Mesodermal cell (in vitro differentiated cells): ENCODE measurements at regions not wholly inside any gene's neighbourhood (a gene's known extent, or its start where the extent isn't known, plus 50 kb on each side); places are given as distances from the start of the nearest gene placed in this dataset.

Experiments used
- H3K27ac ChIP-seq: 2 replicates; pipeline ENCODE4 v1.7.0; 2013; ENCODE audit warnings: mild to moderate bottlenecking, low read depth, low read length, moderate library complexity; ENCODE audit not compliant: severe bottlenecking
- H3K36me3 ChIP-seq: 2 replicates; pipeline ENCODE4 v1.7.1; 2013; ENCODE audit warnings: mild to moderate bottlenecking, low read length, moderate library complexity; ENCODE audit not compliant: control insufficient read depth, insufficient read depth
- H3K4me1 ChIP-seq: one replicate; pipeline ENCODE4 v1.7.1; 2013; ENCODE audit warnings: mild to moderate bottlenecking, low read length; ENCODE audit not compliant: insufficient read depth, control insufficient read depth, poor library complexity, severe bottlenecking
- H3K4me3 ChIP-seq: 2 replicates; pipeline ENCODE4 v1.7.0; 2013; ENCODE audit warnings: low read length, control low read depth, mild to moderate bottlenecking; ENCODE audit not compliant: insufficient read depth, poor library complexity, severe bottlenecking; ENCODE audit errors: extremely low read depth
- H3K9me3 ChIP-seq: 2 replicates; pipeline ENCODE4 v1.7.1; 2013; ENCODE audit warnings: mild to moderate bottlenecking, low read length, moderate library complexity; ENCODE audit not compliant: control insufficient read depth
- WGBS, 2 experiments: methylation state at CpG; one replicate each; pipeline ENCODE4 v1.1.5; 2013; ENCODE audit warnings: missing lambda C conversion rate in 2 of 2; ENCODE audit not compliant: insufficient coverage in 2 of 2; 5-methylcytosine and 5-hydroxymethylcytosine counted together

- no peak overlapping the region for H3K4me3 ChIP-seq
- no peaks in the 10 kb centered on the region for H3K36me3 ChIP-seq
- no peaks in the 10 kb centered on the region for H3K4me1 ChIP-seq
- 77 to 82% methylated on average over 2 to 3 of the region's 4 CpGs for WGBS, 2 experiments
- H3K27ac ChIP-seq, result no peak overlapping the region
- H3K9me3 ChIP-seq, result no peaks in the 10 kb centered on the region
Measured at GRCh38 chr11:92875473-92875872, 94.0 kb upstream of the MTNR1B start.

DNA sequence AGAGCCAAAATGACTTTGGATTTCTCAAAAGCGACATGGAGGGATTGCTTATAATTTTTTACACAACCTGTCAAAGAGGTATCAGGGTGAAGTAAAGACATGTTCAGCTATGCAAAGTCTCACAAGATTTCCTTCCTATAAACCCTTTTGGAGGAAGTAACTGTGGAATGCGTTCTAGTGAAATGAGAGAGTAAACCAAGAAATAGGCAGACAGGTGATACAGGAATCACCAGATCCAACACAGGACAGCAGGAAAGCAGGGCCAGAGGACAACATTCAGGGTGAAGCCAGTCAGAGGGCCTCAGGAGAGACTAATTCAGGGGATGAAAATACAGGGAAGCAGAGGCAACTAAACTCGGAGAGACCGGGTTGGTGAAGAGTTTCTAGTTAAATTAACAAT, 90.4 kb upstream of the MTNR1B start:
- no peaks in the 10 kb centered on the region for H3K4me1 ChIP-seq
- peaks cover 7% of the 10 kb centered on the region for H3K36me3 ChIP-seq
- no CpG with 5 or more reads among the region's 4 CpGs for WGBS, 2 experiments
- no peak overlapping the region for H3K27ac ChIP-seq
- no peak overlapping the region for H3K4me3 ChIP-seq
- H3K9me3 ChIP-seq, result peaks cover 6% of the 10 kb centered on the region

DNA sequence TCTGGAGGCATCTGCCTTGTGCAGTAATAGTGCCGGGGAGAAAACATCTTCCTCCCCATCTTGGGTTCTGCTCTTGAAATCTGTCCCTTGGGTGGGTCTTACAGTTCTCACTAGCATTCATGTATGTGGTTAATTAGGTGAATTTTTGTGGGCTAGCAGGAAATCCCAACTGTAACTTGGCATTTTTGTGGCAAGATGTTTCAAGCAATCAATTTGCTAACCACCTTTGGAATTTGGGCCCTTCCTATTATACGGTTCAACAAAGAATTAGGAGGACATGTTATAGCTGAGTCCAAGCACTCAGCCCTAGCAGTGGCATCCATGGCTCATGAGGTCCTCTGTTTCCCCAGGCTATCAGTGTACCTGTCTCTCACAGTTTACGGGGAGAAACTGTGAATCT, 89.1 kb upstream of the MTNR1B start:
- no peak overlapping the region for H3K27ac ChIP-seq
- no peak overlapping the region for H3K4me3 ChIP-seq
- peaks cover 6% of the 10 kb centered on the region for H3K9me3 ChIP-seq
- H3K4me1 ChIP-seq, result no peaks in the 10 kb centered on the region
- H3K36me3 ChIP-seq, result peaks cover 7% of the 10 kb centered on the region
- 88 to 96% methylated on average over 2 to 3 of the region's 3 CpGs for WGBS, 2 experiments

DNA sequence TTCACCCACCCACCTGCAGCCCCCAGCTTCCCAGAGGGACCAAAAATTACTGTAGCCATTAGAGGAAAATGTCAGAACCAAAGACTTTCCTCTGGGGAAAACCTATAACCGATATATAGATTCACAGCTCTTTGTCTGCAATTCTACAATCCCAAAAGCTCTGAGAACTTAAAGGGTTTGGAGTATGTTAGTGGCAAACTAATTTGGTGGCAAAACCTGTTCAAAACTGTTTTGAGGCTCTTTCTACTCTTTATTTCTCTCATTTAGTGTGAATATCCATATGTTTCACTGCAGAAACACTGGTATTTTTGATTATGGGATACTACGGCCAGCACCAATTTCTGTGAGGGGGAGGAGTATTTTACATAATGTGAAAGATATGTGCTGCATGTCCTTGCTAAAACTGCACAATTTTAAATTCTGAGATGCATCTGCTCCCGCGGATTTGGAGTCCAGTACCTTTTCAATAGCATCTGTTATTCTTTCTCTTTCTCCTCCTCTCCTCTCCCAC, 87.5 kb upstream of the MTNR1B start:
- Histone ChIP-seq H3K4me3 (no peak overlapping the region), H3K4me1 (no peaks in the 10 kb centered on the region), H3K36me3 (peaks cover 7% of the 10 kb centered on the region), H3K9me3 (peaks cover 6% of the 10 kb centered on the region), H3K27ac (no peak overlapping the region)
- WGBS, 2 experiments, result 100% methylated on average over 1 of the region's 4 CpGs

DNA sequence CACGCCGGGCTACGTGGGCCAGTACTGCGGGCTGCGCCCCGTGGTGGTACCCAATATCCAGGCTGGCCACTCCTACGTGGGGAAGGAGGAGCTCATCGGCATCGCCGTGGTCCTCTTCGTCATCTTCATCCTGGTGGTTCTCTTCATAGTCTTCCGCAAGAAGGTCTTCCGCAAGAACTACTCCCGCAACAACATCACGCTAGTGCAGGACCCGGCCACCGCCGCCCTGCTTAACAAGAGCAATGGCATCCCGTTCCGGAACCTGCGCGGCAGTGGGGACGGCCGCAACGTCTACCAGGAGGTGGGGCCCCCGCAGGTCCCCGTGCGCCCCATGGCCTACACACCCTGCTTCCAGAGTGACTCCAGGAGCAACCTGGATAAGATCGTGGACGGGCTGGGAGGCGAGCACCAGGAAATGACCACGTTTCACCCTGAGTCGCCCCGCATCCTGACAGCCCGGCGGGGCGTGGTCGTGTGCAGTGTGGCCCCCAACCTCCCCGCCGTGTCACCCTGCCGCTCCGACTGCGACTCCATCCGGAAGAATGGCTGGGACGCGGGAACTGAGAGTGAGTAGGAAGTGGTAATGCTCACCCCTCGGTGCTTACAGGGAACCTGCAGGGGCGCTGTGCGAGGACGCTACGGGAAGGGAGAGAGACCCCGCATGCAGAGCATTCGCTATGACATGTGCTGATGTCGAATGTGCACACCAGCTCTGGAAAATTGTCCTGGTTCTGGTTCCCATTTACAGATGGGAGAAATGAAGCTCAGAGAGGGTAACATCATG, 86.4 kb upstream of the MTNR1B start:
- WGBS, 2 experiments, result 95 to 96% methylated on average over 47 to 51 of the region's 54 CpGs

GRCh38 chr11:92885600-92885999, 83.9 kb upstream of the MTNR1B start:
- H3K9me3 ChIP-seq, result peaks cover 6% of the 10 kb centered on the region
- 90% methylated on average over 4 of the region's 4 CpGs for WGBS, 2 experiments
- no peak overlapping the region for H3K4me3 ChIP-seq
- no peaks in the 10 kb centered on the region for H3K4me1 ChIP-seq
- H3K36me3 ChIP-seq, result peaks cover 7% of the 10 kb centered on the region
- H3K27ac ChIP-seq, result no peak overlapping the region

More for the DNA sequence above, 86.4 kb upstream of the MTNR1B start:
- H3K36me3 ChIP-seq, result peaks cover 7% of the 10 kb centered on the region
- no peak overlapping the region for H3K4me3 ChIP-seq
- H3K4me1 ChIP-seq, result no peaks in the 10 kb centered on the region
- peaks cover 6% of the 10 kb centered on the region for H3K9me3 ChIP-seq
- H3K27ac ChIP-seq, result no peak overlapping the region

- Histone ChIP-seq H3K9me3 (peaks cover 6% of the 10 kb centered on the region), H3K4me3 (no peak overlapping the region), H3K4me1 (no peaks in the 10 kb centered on the region), H3K27ac (no peak overlapping the region), H3K36me3 (peaks cover 13% of the 10 kb centered on the region)
- WGBS, 2 experiments, result 0 to 60% methylated on average over 1 to 2 of the region's 4 CpGs
Measured at GRCh38 chr11:92886243-92886905, 83.1 kb upstream of the MTNR1B start.

- WGBS, 2 experiments, result 38 to 60% methylated on average over 1 of the region's 5 CpGs
- Histone ChIP-seq H3K36me3 (peaks cover 6% of the 10 kb centered on the region), H3K9me3 (no peaks in the 10 kb centered on the region), H3K4me1 (no peaks in the 10 kb centered on the region), H3K27ac (no peak overlapping the region), H3K4me3 (no peak overlapping the region)
Measured at GRCh38 chr11:92888696-92889095, 80.8 kb upstream of the MTNR1B start.

- no peak overlapping the region for H3K27ac ChIP-seq
- no peaks in the 10 kb centered on the region for H3K4me1 ChIP-seq
- no peak overlapping the region for H3K4me3 ChIP-seq
- WGBS, 2 experiments, result 93 to 95% methylated on average over 11 of the region's 11 CpGs
- H3K36me3 ChIP-seq, result peaks cover 6% of the 10 kb centered on the region
- no peaks in the 10 kb centered on the region for H3K9me3 ChIP-seq
Measured at GRCh38 chr11:92890846-92891245, 78.6 kb upstream of the MTNR1B start.

DNA sequence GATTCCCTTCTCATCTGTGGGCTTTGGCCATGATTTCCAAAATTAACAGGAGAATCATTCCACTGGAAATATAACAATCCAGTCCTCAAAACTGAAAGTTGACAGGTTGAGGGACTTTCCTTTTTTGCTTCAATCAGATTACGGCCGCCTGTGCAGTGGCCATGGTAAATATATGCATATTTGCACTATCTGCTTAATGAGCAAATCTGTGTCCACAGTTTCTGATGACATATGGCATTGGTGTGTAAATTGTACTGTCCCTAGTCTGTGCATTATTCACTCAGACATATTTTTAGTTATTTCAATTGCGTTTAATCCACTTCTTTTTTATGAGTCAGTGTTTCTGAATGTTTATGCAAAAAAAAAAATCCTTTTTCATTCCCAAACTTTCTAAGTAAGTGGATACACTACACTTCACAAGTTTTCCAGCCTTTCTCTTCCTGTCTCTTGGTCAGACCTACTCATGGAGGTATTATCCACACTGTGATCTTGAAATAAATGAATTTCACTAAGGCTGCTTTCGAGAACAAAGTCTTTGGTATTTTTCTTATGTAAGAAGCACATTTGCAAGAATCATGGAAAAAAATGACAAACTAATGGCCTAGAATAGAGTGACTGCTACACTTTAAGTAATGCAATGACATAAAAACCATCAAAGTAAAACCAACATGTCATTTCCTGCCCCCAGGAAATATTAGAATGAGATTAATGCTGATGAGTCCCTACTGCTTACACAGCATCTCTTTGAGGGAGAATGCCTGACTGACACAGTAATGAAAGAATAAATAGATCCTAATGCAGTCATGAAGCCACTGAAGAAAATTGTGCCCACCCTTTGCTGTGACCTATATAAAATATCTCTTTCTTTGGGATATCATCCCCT, 76.4 kb upstream of the MTNR1B start:
- Histone ChIP-seq H3K4me1 (no peaks in the 10 kb centered on the region), H3K36me3 (peaks cover 6% of the 10 kb centered on the region), H3K9me3 (no peaks in the 10 kb centered on the region), H3K27ac (peak overlapping the region; percentile 0), H3K4me3 (no peak overlapping the region)
- WGBS, 2 experiments, result no CpG with 5 or more reads among the region's 4 CpGs
